Activated CD4-positive, alpha-beta memory T cell treated with anti-CD3 and anti-CD28 coated beads for 36 hours (primary cell): ENCODE measurements at regions not wholly inside any gene's neighbourhood (a gene's known extent, or its start where the extent isn't known, plus 50 kb on each side); places are given as distances from the start of the nearest gene placed in this dataset.
"Not testable (repeated sequence)": the region's sequence is repeated elsewhere in the genome, so short reads cannot be mapped to it uniquely, and the experiment has no call there.

Source experiments
- CTCF ChIA-PET: fragments of 350-600 bp; sonication (Branson Sonifier 250); formaldehyde crosslinking; loops from one replicate; lab custom pipeline; 2021; ENCODE audit warnings: antibody characterized with exemption, inconsistent platforms; lab: Charles Lee
- POLR2A ChIA-PET: fragments of 350-600 bp; sonication (Branson Sonifier 250); formaldehyde crosslinking; loops from one replicate; lab custom pipeline; 2021; ENCODE audit warnings: antibody characterized with exemption; lab: Charles Lee
- DNase-seq: peaks from one replicate; pipeline ENCODE4 v3.0.0-alpha.2; 2020
- H3K27ac Mint-ChIP-seq: one replicate; pipeline ENCODE4 v1.8.0; 2021; ENCODE audit warnings: mixed read lengths
- H3K27me3 Mint-ChIP-seq: one replicate; pipeline ENCODE4 v1.8.0; 2021; ENCODE audit warnings: mixed read lengths
- H3K36me3 Mint-ChIP-seq: one replicate; pipeline ENCODE4 v1.8.0; 2021; ENCODE audit warnings: mixed read lengths
- H3K4me1 Mint-ChIP-seq: one replicate; pipeline ENCODE4 v1.8.0; 2021; ENCODE audit warnings: low read depth, mixed read lengths
- H3K4me3 Mint-ChIP-seq: one replicate; pipeline ENCODE4 v1.8.0; 2021; ENCODE audit warnings: mild to moderate bottlenecking, mixed read lengths
- H3K9me3 Mint-ChIP-seq: one replicate; pipeline ENCODE4 v1.8.0; 2021; ENCODE audit warnings: mixed read lengths
- intact Hi-C: fragments of 100-400 bp; cut with micrococcal nuclease; formaldehyde crosslinking; loops from one replicate; pipeline ENCODE4 v1.15.1; 2023

GRCh38 chrX:46341767-46342322, 203.4 kb downstream of the ZNF674 start:
- POLR2A ChIA-PET = no interaction called here
- CTCF ChIA-PET = no interaction called here
- Mint-ChIP-seq H3K4me3 (no peak overlapping the region), H3K9me3 (no peaks in the 10 kb centered on the region), H3K36me3 (no peaks in the 10 kb centered on the region), H3K27ac (no peak overlapping the region), H3K27me3 (no peaks in the 10 kb centered on the region), H3K4me1 (no peaks in the 10 kb centered on the region)
- intact Hi-C loops = no loop called here
- no peak for DNase-seq

GRCh38 chrX:46340696-46341095, 204.5 kb downstream of the ZNF674 start:
- DNase-seq = no peak
- Mint-ChIP-seq H3K36me3 (no peaks in the 10 kb centered on the region), H3K27ac (no peak overlapping the region), H3K27me3 (no peaks in the 10 kb centered on the region), H3K4me3 (no peak overlapping the region), H3K9me3 (no peaks in the 10 kb centered on the region), H3K4me1 (no peaks in the 10 kb centered on the region)
- intact Hi-C loops = no loop called here
- POLR2A ChIA-PET = no interaction called here
- CTCF ChIA-PET = no interaction called here

GRCh38 chrX:46333550-46333949, 211.7 kb downstream of the ZNF674 start:
- POLR2A ChIA-PET = no interaction called here
- Mint-ChIP-seq H3K9me3 (no peaks in the 10 kb centered on the region), H3K4me1 (peaks cover 3% of the 10 kb centered on the region), H3K4me3 (no peak overlapping the region), H3K36me3 (no peaks in the 10 kb centered on the region), H3K27ac (no peak overlapping the region), H3K27me3 (no peaks in the 10 kb centered on the region)
- intact Hi-C loops = no loop called here
- DNase-seq = no peak
- CTCF ChIA-PET = no interaction called here

GRCh38 chrX:46330981-46331380, 214.2 kb downstream of the ZNF674 start:
- intact Hi-C loops = no loop called here
- H3K27ac Mint-ChIP-seq = no peak overlapping the region
- no peaks in the 10 kb centered on the region for H3K36me3 Mint-ChIP-seq
- CTCF ChIA-PET = no interaction called here
- DNase-seq = no peak
- no peaks in the 10 kb centered on the region for H3K27me3 Mint-ChIP-seq
- peaks cover 16% of the 10 kb centered on the region for H3K4me1 Mint-ChIP-seq
- H3K4me3 Mint-ChIP-seq = no peak overlapping the region
- POLR2A ChIA-PET = no interaction called here
- no peaks in the 10 kb centered on the region for H3K9me3 Mint-ChIP-seq

- H3K36me3 Mint-ChIP-seq = no peaks in the 10 kb centered on the region
These were observed 214.7 kb downstream of the ZNF674 start for GRCh38 chrX:46330513-46330912.

GRCh38 chrX:46328133-46328532, 217.1 kb downstream of the ZNF674 start:
- POLR2A ChIA-PET = no interaction called here
- CTCF ChIA-PET = no interaction called here

More at GRCh38 chrX:46330513-46330912, 214.7 kb downstream of the ZNF674 start:
- H3K9me3 Mint-ChIP-seq = no peaks in the 10 kb centered on the region
- peaks cover 19% of the 10 kb centered on the region for H3K4me1 Mint-ChIP-seq
- no peak overlapping the region for H3K27ac Mint-ChIP-seq
- POLR2A ChIA-PET = no interaction called here
- H3K4me3 Mint-ChIP-seq = no peak overlapping the region
- CTCF ChIA-PET = no interaction called here
- DNase-seq = no peak
- no peaks in the 10 kb centered on the region for H3K27me3 Mint-ChIP-seq
- intact Hi-C loops = no loop called here

GRCh38 chrX:46327566-46328115, 217.6 kb downstream of the ZNF674 start:
- intact Hi-C loops = loop anchor here (5.0 to 10.0 kb wide), 4 partner anchors 50 to 475 kb away; partner anchors contain the start of gene ZNF674
- H3K27ac Mint-ChIP-seq = peak overlapping the region; percentile 33

More at GRCh38 chrX:46328133-46328532, 217.1 kb downstream of the ZNF674 start:
- peaks cover 35% of the 10 kb centered on the region for H3K4me1 Mint-ChIP-seq
- no peaks in the 10 kb centered on the region for H3K27me3 Mint-ChIP-seq
- no peak for DNase-seq
- H3K36me3 Mint-ChIP-seq = no peaks in the 10 kb centered on the region
- H3K4me3 Mint-ChIP-seq = no peak overlapping the region
- no peaks in the 10 kb centered on the region for H3K9me3 Mint-ChIP-seq
- intact Hi-C loops = loop anchor here (5.0 to 10.0 kb wide), 4 partner anchors 49 to 476 kb away; partner anchors contain the start of gene ZNF674
- no peak overlapping the region for H3K27ac Mint-ChIP-seq

GRCh38 chrX:46326161-46326560, 219.1 kb downstream of the ZNF674 start:
- no peak overlapping the region for H3K27ac Mint-ChIP-seq
- intact Hi-C loops = loop anchor here (5.0 to 10.0 kb wide), 4 partner anchors 51 to 474 kb away; partner anchors contain the start of gene ZNF674
- H3K4me3 Mint-ChIP-seq = no peak overlapping the region
- CTCF ChIA-PET = no interaction called here
- H3K27me3 Mint-ChIP-seq = no peaks in the 10 kb centered on the region
- DNase-seq = no peak
- H3K36me3 Mint-ChIP-seq = no peaks in the 10 kb centered on the region
- peaks cover 55% of the 10 kb centered on the region for H3K4me1 Mint-ChIP-seq
- H3K9me3 Mint-ChIP-seq = no peaks in the 10 kb centered on the region
- POLR2A ChIA-PET = no interaction called here

More at GRCh38 chrX:46327566-46328115, 217.6 kb downstream of the ZNF674 start:
- ChIA-PET CTCF (no interaction called here), POLR2A (no interaction called here)
- peaks cover 40% of the 10 kb centered on the region for H3K4me1 Mint-ChIP-seq
- no peaks in the 10 kb centered on the region for H3K36me3 Mint-ChIP-seq
- no peak for DNase-seq
- H3K4me3 Mint-ChIP-seq = peak overlapping the region; percentile 46
- no peaks in the 10 kb centered on the region for H3K27me3 Mint-ChIP-seq
- H3K9me3 Mint-ChIP-seq = no peaks in the 10 kb centered on the region

GRCh38 chrX:46325312-46325877, 219.8 kb downstream of the ZNF674 start:
- peaks cover 62% of the 10 kb centered on the region for H3K4me1 Mint-ChIP-seq

GRCh38 chrX:46324166-46324565, 221.1 kb downstream of the ZNF674 start:
- CTCF ChIA-PET = no interaction called here
- H3K9me3 Mint-ChIP-seq = no peaks in the 10 kb centered on the region
- POLR2A ChIA-PET = no interaction called here
- no peak overlapping the region for H3K4me3 Mint-ChIP-seq
- no peak for DNase-seq
- H3K27me3 Mint-ChIP-seq = no peaks in the 10 kb centered on the region
- intact Hi-C loops = loop anchor here (2.0 to 10.0 kb wide), 5 partner anchors 13 to 702 kb away; partner anchors contain the start of gene ZNF674
- peaks cover 73% of the 10 kb centered on the region for H3K4me1 Mint-ChIP-seq
- no peaks in the 10 kb centered on the region for H3K36me3 Mint-ChIP-seq
- no peak overlapping the region for H3K27ac Mint-ChIP-seq

More at GRCh38 chrX:46325312-46325877, 219.8 kb downstream of the ZNF674 start:
- intact Hi-C loops = loop anchor here (2.0 to 10.0 kb wide), 5 partner anchors 15 to 473 kb away; partner anchors contain the start of gene ZNF674
- ChIA-PET CTCF (no interaction called here), POLR2A (no interaction called here)
- Mint-ChIP-seq H3K27ac (peak overlapping the region; percentile 79), H3K36me3 (no peaks in the 10 kb centered on the region), H3K27me3 (no peaks in the 10 kb centered on the region), H3K4me3 (peak overlapping the region; percentile 23), H3K9me3 (no peaks in the 10 kb centered on the region)
- peak; percentile 77 for DNase-seq

GRCh38 chrX:46322929-46323328, 222.3 kb downstream of the ZNF674 start:
- peaks cover 77% of the 10 kb centered on the region for H3K4me1 Mint-ChIP-seq
- H3K36me3 Mint-ChIP-seq, H3K27ac Mint-ChIP-seq, H3K27me3 Mint-ChIP-seq, H3K4me3 Mint-ChIP-seq, H3K9me3 Mint-ChIP-seq, POLR2A ChIA-PET, DNase-seq: not testable (repeated sequence)
- CTCF ChIA-PET = interaction anchor here (0.6 kb wide), 1 partner anchor 52 kb away, joined by 3 read pairs; no protein-coding TSS in a partner anchor
- intact Hi-C loops = loop anchor here (5.0 to 10.0 kb wide), 4 partner anchors 118 to 701 kb away; partner anchors contain the start of gene ZNF674

GRCh38 chrX:46321676-46322075, 223.5 kb downstream of the ZNF674 start:
- CTCF ChIA-PET = no interaction called here
- H3K27me3 Mint-ChIP-seq = no peaks in the 10 kb centered on the region
- intact Hi-C loops = loop anchor here (2.0 to 10.0 kb wide), 5 partner anchors 43 to 699 kb away; partner anchors contain the start of gene ZNF674
- no peaks in the 10 kb centered on the region for H3K9me3 Mint-ChIP-seq
- POLR2A ChIA-PET = no interaction called here
- no peaks in the 10 kb centered on the region for H3K36me3 Mint-ChIP-seq
- DNase-seq = no peak
- no peak overlapping the region for H3K4me3 Mint-ChIP-seq
- peak overlapping the region; percentile 82 for H3K27ac Mint-ChIP-seq
- peaks cover 76% of the 10 kb centered on the region for H3K4me1 Mint-ChIP-seq
